ENCODE measurements at regions not wholly inside any gene's neighbourhood (a gene's known extent, or its start where the extent isn't known, plus 50 kb on each side); places are given as distances from the start of the nearest gene placed in this dataset.

DNA sequence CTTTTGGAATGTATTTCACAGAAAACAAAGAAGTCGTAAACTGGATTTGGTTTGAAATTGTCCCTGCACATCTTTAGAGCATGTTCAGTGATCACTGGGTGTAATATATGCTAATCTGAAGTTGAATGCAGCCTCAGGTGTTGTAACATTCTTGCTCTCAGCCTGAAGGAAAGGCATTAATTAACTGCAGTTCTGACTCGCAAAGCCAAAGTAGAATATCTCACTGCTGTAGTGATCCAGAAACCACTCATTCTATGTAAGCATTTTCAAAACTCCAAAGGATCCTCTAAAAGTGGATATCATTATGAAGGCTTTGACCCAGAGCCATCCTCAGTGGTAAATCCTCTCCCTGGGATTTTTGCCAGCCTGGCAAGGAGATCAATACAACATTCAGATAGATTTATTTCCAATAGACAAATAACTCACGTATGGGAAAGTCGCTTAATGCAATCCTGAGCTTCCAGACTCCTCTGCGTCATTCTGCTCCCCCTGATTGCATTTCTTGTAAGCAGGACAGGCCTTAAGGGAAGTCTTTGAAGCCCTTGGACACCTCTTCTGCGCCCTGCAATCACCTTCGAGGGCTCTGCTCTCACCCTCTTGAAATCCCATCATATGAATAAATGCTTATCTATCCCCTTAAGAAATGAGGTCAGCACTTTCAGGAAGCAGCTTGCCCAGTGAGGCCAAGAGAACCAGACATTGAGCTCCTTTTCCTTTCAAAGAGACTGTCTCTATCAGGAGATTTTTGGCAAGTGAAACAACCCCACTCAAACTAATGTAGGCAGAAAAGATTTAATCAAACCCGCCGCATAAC is 301.7 kb upstream of the NBEA start:
- ATAC-seq (ENCODE audit: low read depth) (no peak), DNase-seq (no peak)
- no peaks in the 10 kb centered on the region for H3K4me1 Mint-ChIP-seq
- H3K27ac Mint-ChIP-seq = no peak overlapping the region
- H3K9me3 Mint-ChIP-seq (ENCODE audit: insufficient read depth) = peaks cover 4% of the 10 kb centered on the region
- Histone ChIP-seq H3K9me3 (ENCODE audit: control extremely low read depth in 1 of 3, control insufficient read depth in 2 of 3, insufficient read depth in 1 of 3, low read length in 2 of 3) (no peaks in the 10 kb centered on the region), H3K36me3 (replicated peaks in 1 of 2; ENCODE audit: control extremely low read depth in 1 of 2, control insufficient read depth in 1 of 2, extremely low read depth in 1 of 2, insufficient read depth in 2 of 2, low read length in 1 of 2) (no peaks in the 10 kb centered on the region), H3K27ac (ENCODE audit: low read length in 2 of 2) (no peak overlapping the region), H3K4me1 (ENCODE audit: control insufficient read depth in 2 of 2, insufficient read depth in 2 of 2, low read length in 2 of 2) (no peaks in the 10 kb centered on the region), H3K9ac (ENCODE audit: low read length) (no peak overlapping the region), H3K27me3 (replicated peaks in 1 of 4; ENCODE audit: control extremely low read depth in 1 of 4, control insufficient read depth in 3 of 4, insufficient read depth in 4 of 4, low read length in 3 of 4) (no peaks in the 10 kb centered on the region), H4K20me1 (ENCODE audit: control insufficient read depth, insufficient read depth, low read length, poor library complexity, severe bottlenecking) (no peaks in the 10 kb centered on the region), H3K4me3 (ENCODE audit: control extremely low read depth in 1 of 5, extremely low read depth in 1 of 5, insufficient read depth in 1 of 5, low read depth in 2 of 5, low read length in 4 of 5) (no peak overlapping the region), H3K79me2 (ENCODE audit: control insufficient read depth, insufficient read depth, low read length) (no peaks in the 10 kb centered on the region), H2AFZ (ENCODE audit: insufficient read depth, low read depth, low read length, poor library complexity, severe bottlenecking) (no peak overlapping the region), H3K4me2 (replicated peaks; ENCODE audit: low read depth, low read length, poor library complexity, severe bottlenecking) (no peak overlapping the region)
- WGBS (ENCODE audit: insufficient coverage) = 89% methylated on average over 9 of the region's 9 CpGs
- ChIA-PET CTCF (no interaction called here), POLR2A (no interaction called here)
- TF ChIP-seq, protein P1, sequence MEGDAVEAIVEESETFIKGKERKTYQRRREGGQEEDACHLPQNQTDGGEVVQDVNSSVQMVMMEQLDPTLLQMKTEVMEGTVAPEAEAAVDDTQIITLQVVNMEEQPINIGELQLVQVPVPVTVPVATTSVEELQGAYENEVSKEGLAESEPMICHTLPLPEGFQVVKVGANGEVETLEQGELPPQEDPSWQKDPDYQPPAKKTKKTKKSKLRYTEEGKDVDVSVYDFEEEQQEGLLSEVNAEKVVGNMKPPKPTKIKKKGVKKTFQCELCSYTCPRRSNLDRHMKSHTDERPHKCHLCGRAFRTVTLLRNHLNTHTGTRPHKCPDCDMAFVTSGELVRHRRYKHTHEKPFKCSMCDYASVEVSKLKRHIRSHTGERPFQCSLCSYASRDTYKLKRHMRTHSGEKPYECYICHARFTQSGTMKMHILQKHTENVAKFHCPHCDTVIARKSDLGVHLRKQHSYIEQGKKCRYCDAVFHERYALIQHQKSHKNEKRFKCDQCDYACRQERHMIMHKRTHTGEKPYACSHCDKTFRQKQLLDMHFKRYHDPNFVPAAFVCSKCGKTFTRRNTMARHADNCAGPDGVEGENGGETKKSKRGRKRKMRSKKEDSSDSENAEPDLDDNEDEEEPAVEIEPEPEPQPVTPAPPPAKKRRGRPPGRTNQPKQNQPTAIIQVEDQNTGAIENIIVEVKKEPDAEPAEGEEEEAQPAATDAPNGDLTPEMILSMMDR (IDR thresholded peaks at IDR 0.05) = no peak
- TF ChIP-seq EZH2 (IDR thresholded peaks at IDR 0.05; ENCODE audit: borderline replicate concordance, insufficient read depth, low read depth, low read length, poor library complexity, severe bottlenecking) = no peak
- intact Hi-C loops (cut with micrococcal nuclease) = no loop called here
- no peak overlapping the region for H3K4me3 Mint-ChIP-seq
- no peaks in the 10 kb centered on the region for H3K27me3 Mint-ChIP-seq

DNA sequence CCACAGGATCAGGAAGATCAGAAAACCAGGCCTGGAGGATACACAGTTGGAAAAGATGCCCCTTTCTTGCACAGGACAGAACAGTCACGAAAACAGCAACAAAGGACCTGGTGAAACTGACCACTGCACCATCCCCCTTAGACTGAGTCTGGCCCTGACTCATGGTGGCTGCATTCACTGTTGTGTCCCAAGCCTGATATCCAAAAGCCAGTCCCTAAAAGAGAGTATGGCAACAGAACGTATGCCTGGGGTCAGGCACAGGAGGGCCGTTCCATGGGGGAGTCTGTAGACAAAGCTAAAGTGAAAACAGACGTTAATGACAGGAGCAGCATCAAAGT is 301.1 kb upstream of the NBEA start:
- no peaks in the 10 kb centered on the region for H3K4me1 ChIP-seq (ENCODE audit: control insufficient read depth in 2 of 2, insufficient read depth in 2 of 2, low read length in 2 of 2)
- no peak overlapping the region for H3K9ac ChIP-seq (ENCODE audit: low read length)
- no peaks in the 10 kb centered on the region for H3K27me3 Mint-ChIP-seq
- no peak overlapping the region for H2AFZ ChIP-seq (ENCODE audit: insufficient read depth, low read depth, low read length, poor library complexity, severe bottlenecking)
- H3K79me2 ChIP-seq (ENCODE audit: control insufficient read depth, insufficient read depth, low read length) = no peaks in the 10 kb centered on the region
- H3K4me1 Mint-ChIP-seq = no peaks in the 10 kb centered on the region
- H3K27me3 ChIP-seq (replicated peaks in 1 of 4; ENCODE audit: control extremely low read depth in 1 of 4, control insufficient read depth in 3 of 4, insufficient read depth in 4 of 4, low read length in 3 of 4) = no peaks in the 10 kb centered on the region
- H3K4me2 ChIP-seq (replicated peaks; ENCODE audit: low read depth, low read length, poor library complexity, severe bottlenecking) = no peak overlapping the region
- H3K27ac ChIP-seq (ENCODE audit: low read length in 2 of 2) = no peak overlapping the region
- no peak overlapping the region for H3K4me3 Mint-ChIP-seq
- CTCF ChIA-PET = no interaction called here
- no peak overlapping the region for H3K4me3 ChIP-seq (ENCODE audit: control extremely low read depth in 1 of 5, extremely low read depth in 1 of 5, insufficient read depth in 1 of 5, low read depth in 2 of 5, low read length in 4 of 5)
- TF ChIP-seq EZH2 (IDR thresholded peaks at IDR 0.05; ENCODE audit: borderline replicate concordance, insufficient read depth, low read depth, low read length, poor library complexity, severe bottlenecking) = no peak
- TF ChIP-seq, protein P1 (IDR thresholded peaks at IDR 0.05) = no peak
- no peak for ATAC-seq (ENCODE audit: low read depth)
- WGBS (ENCODE audit: insufficient coverage) = 72% methylated on average over 4 of the region's 4 CpGs
- no peaks in the 10 kb centered on the region for H3K36me3 ChIP-seq (replicated peaks in 1 of 2; ENCODE audit: control extremely low read depth in 1 of 2, control insufficient read depth in 1 of 2, extremely low read depth in 1 of 2, insufficient read depth in 2 of 2, low read length in 1 of 2)
- H4K20me1 ChIP-seq (ENCODE audit: control insufficient read depth, insufficient read depth, low read length, poor library complexity, severe bottlenecking) = no peaks in the 10 kb centered on the region
- intact Hi-C loops (cut with micrococcal nuclease) = no loop called here
- peaks cover 2% of the 10 kb centered on the region for H3K9me3 Mint-ChIP-seq (ENCODE audit: insufficient read depth)
- DNase-seq = no peak
- no peak overlapping the region for H3K27ac Mint-ChIP-seq
- no peaks in the 10 kb centered on the region for H3K9me3 ChIP-seq (ENCODE audit: control extremely low read depth in 1 of 3, control insufficient read depth in 2 of 3, insufficient read depth in 1 of 3, low read length in 2 of 3)
- POLR2A ChIA-PET = no interaction called here
